ENCODE measurements at regions not wholly inside any gene's neighbourhood (a gene's known extent, or its start where the extent isn't known, plus 50 kb on each side); places are given as distances from the start of the nearest gene placed in this dataset.

DNA sequence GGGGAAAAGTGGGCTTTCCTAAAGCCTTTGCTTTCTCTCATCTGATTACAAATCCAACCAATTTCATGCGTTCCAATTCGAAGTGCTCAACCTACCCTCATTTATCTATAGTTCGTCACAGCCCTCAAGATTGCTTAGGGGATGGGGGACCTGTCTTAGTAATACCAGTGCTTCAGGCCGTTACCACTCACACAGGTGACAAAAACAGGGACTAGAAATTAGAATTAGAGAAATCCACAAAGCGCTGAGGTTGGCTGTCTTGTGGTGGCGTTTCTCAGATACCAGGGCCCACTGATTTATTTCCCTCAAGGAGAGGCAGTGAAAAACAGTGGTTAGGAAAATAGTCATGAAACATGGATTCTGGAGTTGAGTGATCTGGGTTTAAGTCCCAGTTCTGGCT, 121.6 kb upstream of the SPACA1 start:
- TF ChIP-seq, protein P1, sequence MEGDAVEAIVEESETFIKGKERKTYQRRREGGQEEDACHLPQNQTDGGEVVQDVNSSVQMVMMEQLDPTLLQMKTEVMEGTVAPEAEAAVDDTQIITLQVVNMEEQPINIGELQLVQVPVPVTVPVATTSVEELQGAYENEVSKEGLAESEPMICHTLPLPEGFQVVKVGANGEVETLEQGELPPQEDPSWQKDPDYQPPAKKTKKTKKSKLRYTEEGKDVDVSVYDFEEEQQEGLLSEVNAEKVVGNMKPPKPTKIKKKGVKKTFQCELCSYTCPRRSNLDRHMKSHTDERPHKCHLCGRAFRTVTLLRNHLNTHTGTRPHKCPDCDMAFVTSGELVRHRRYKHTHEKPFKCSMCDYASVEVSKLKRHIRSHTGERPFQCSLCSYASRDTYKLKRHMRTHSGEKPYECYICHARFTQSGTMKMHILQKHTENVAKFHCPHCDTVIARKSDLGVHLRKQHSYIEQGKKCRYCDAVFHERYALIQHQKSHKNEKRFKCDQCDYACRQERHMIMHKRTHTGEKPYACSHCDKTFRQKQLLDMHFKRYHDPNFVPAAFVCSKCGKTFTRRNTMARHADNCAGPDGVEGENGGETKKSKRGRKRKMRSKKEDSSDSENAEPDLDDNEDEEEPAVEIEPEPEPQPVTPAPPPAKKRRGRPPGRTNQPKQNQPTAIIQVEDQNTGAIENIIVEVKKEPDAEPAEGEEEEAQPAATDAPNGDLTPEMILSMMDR (IDR thresholded peaks at IDR 0.05; ENCODE audit: low read depth, low read length), result no peak
- H3K4me3 ChIP-seq (ENCODE audit: low read depth, low read length), result no peak overlapping the region

DNA sequence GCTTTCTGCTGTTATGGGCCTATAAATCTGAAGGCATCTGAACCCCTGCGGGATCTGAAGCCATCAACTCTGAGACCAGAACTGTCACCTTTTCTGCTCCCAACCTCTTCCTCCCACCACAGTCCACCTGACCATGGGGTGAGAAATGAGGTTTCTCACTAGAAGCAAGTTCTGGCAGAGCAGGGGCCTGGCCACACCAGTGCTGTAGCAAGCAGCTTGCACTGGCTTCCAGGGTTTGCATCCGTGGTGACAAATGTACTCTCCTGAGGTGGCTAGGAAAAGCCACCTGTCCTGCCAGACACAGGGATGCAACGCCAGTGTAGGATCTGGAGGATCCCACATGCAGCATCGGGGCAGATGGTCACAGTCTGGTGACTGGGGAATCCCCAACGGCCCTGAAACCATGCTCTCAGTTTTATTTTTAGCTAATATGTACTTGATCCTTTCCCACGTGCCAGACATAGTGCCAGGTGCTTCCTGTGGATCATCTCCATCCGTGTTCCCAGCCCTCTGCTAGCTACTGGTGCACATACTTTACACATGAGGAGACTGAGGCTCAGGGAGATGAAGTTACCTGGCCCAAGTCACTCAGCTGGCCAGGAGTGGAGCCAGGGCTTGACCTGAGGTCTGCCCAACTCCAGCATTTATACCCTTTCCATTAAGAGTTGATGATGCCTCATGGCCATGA, 122.1 kb upstream of the SPACA1 start:
- no peak overlapping the region for H3K4me3 ChIP-seq (ENCODE audit: low read depth, low read length)
- TF ChIP-seq, protein P1 (IDR thresholded peaks at IDR 0.05; ENCODE audit: low read depth, low read length), result no peak

DNA sequence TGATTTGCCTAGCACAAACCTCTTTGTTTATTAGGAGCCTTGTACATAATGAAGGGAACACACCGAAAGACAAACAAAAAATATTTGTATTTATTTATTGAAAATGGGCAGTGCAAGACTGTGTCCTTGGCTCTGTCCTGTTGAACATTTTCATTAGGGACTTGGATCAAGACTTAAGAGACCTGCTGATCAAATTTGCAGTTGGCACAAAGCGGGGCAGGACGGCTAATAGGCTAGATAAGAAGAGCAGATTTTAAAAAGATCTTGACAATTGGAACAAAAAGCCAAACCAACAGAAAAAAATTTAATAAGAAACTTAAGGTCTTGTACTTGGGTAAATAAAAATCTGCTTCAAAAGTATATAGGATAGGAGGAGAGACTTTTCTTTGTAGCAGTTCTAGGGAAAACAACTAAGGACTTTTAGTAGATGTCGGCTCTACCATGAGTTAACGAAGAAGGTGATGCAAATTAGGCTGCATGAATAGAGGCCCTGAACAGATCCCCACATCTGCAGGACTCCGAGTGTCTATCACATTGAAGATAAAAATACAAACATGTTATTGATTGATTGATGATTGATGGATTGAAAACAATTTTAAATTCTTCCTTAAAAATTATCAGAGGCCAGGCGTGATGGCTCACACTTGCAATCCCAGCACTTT, 124.1 kb upstream of the SPACA1 start:
- TF ChIP-seq, protein P1 (IDR thresholded peaks at IDR 0.05; ENCODE audit: low read depth, low read length), result no peak
- H3K4me3 ChIP-seq (ENCODE audit: low read depth, low read length), result no peak overlapping the region

DNA sequence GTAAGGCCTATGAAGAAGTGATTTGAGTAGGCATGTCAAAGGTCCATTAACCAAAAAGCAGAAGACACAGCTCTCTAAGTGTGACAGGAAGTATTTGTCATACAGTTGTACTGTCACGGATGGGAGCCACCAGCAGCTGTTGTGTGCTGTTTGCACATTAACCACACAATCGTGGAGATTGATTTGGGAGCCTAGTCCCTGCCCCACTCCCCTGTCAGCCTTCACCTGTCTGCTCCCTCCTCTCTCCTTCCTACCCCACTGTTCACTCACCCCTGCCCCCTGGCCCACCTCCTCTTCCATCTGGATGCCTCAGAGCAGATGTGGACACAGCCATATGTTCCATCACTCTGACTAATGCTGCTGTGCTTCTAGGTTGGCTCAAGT, 124.7 kb upstream of the SPACA1 start:
- no peak overlapping the region for H3K4me3 ChIP-seq (ENCODE audit: low read depth, low read length)
- TF ChIP-seq, protein P1 (IDR thresholded peaks at IDR 0.05; ENCODE audit: low read depth, low read length), result no peak

DNA sequence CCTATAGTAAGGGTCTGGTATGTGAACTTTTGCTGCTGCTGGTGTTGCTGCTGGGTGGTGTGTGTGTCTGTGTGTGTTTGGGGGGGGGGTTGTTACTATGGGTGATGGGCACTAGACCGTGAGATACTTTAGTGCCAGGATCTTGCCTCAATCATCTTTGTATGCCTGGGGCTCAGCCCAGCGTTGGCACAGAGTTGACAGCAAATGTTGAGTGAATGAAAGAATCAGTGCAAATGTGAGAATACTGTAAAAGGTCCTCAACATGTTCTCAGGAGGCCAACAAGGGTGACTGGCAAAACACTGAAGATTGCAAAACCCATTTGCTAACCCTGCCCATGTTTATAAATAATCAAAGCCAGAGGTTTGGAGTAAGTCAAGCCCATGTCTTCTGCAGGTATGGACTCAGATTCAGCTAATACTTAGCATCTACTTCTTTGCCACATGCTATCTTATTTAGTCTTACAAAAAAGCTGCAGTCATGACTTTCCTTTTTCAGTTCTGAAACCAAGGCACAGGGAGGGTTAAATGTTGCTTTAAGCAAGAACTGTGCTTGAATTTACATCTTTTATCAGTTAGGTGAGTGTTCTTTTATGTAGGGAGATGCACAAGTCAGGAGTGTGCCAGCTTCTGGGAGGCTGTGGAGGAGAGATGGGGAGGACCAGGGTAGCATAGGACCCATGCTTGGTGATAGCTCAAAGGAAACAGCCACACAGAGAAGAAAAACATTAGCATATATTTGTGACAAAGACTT, 125.3 kb upstream of the SPACA1 start:
- TF ChIP-seq, protein P1 (IDR thresholded peaks at IDR 0.05; ENCODE audit: low read depth, low read length), result no peak
- no peak overlapping the region for H3K4me3 ChIP-seq (ENCODE audit: low read depth, low read length)

DNA sequence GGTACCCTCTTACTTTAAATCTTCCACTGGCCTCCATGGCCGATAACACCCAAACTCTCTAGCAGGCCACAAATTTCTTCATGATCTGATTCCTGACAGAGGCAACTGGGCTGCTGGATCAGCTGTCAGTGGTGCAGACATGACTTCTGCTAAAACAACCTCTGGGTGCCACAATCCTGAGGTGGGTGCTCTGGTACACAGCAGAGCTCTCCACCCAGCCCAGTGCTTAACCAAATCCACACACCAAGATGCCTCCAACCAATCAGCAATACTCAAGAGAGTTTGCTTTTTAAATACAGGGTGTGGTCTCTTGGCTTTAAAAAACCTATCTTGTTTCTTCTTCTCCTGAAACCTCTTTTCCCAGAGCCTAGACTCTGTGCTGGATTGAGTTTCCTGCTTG, 126.6 kb upstream of the SPACA1 start:
- TF ChIP-seq, protein P1 (IDR thresholded peaks at IDR 0.05; ENCODE audit: low read depth, low read length), result no peak
- H3K4me3 ChIP-seq (ENCODE audit: low read depth, low read length), result no peak overlapping the region

DNA sequence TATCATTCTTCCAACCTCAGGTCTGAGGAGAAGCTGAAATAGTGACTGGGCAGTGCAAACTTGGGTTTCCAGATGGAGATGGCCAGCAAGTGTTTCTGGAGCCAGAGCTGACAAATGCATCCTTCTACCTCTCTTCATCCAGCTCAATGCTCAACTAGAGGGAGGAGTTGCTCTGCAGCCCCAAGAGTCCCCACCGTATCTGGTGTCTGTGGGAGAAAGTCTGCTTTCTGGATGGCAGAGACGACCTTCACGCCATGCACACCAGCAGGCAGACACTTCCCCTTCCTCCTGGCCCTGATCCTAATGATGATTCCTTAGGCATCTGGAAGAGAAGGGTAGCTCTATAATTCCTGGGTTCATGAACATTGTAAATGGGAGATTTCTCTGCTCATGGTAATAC, 127.4 kb upstream of the SPACA1 start:
- TF ChIP-seq, protein P1 (IDR thresholded peaks at IDR 0.05; ENCODE audit: low read depth, low read length), result no peak
- no peak overlapping the region for H3K4me3 ChIP-seq (ENCODE audit: low read depth, low read length)

Data from WI38 (cell line).